ENCODE measurements at regions not wholly inside any gene's neighbourhood (a gene's known extent, or its start where the extent isn't known, plus 50 kb on each side); places are given as distances from the start of the nearest gene placed in this dataset.
"Not testable (repeated sequence)": the region's sequence is repeated elsewhere in the genome, so short reads cannot be mapped to it uniquely, and the experiment has no call there.

GRCh38 chr11:87889126-87889525 lies 286.1 kb downstream of the RAB38 start:
- intact Hi-C loops (cut with micrococcal nuclease), result no loop called here
- H3K9me3 Mint-ChIP-seq, result no peaks in the 10 kb centered on the region
- no peak overlapping the region for H3K27ac Mint-ChIP-seq
- H3K27me3 Mint-ChIP-seq, result no peaks in the 10 kb centered on the region
- no peaks in the 10 kb centered on the region for H3K36me3 Mint-ChIP-seq (ENCODE audit: low read depth)
- H3K4me3 Mint-ChIP-seq, result no peak overlapping the region
- H3K4me1 Mint-ChIP-seq (ENCODE audit: low read depth), result no peaks in the 10 kb centered on the region

- H3K27me3 Mint-ChIP-seq; H3K9me3 Mint-ChIP-seq; H3K4me3 Mint-ChIP-seq; H3K27ac Mint-ChIP-seq; intact Hi-C loops (cut with micrococcal nuclease); H3K4me1 Mint-ChIP-seq (ENCODE audit: low read depth); H3K36me3 Mint-ChIP-seq (ENCODE audit: low read depth): not testable (repeated sequence)
Measured at GRCh38 chr11:87885084-87885483, 290.2 kb downstream of the RAB38 start.

GRCh38 chr11:87879118-87879517 lies 296.1 kb downstream of the RAB38 start:
- no peaks in the 10 kb centered on the region for H3K27me3 Mint-ChIP-seq
- H3K4me3 Mint-ChIP-seq, result no peak overlapping the region
- intact Hi-C loops (cut with micrococcal nuclease), result no loop called here
- H3K4me1 Mint-ChIP-seq (ENCODE audit: low read depth), result no peaks in the 10 kb centered on the region
- no peaks in the 10 kb centered on the region for H3K9me3 Mint-ChIP-seq
- no peaks in the 10 kb centered on the region for H3K36me3 Mint-ChIP-seq (ENCODE audit: low read depth)
- H3K27ac Mint-ChIP-seq, result no peak overlapping the region

- Mint-ChIP-seq H3K27ac (no peak overlapping the region), H3K4me1 (ENCODE audit: low read depth) (no peaks in the 10 kb centered on the region), H3K36me3 (ENCODE audit: low read depth) (no peaks in the 10 kb centered on the region), H3K27me3 (no peaks in the 10 kb centered on the region), H3K9me3 (no peaks in the 10 kb centered on the region), H3K4me3 (no peak overlapping the region)
- intact Hi-C loops (cut with micrococcal nuclease), result no loop called here
Measured at GRCh38 chr11:87878373-87878825, 296.8 kb downstream of the RAB38 start.

- intact Hi-C loops (cut with micrococcal nuclease), result no loop called here
- H3K4me1 Mint-ChIP-seq (ENCODE audit: low read depth), result no peaks in the 10 kb centered on the region
- H3K36me3 Mint-ChIP-seq (ENCODE audit: low read depth), result no peaks in the 10 kb centered on the region
- H3K4me3 Mint-ChIP-seq, result no peak overlapping the region
- no peak overlapping the region for H3K27ac Mint-ChIP-seq
- H3K9me3 Mint-ChIP-seq, result no peaks in the 10 kb centered on the region
- H3K27me3 Mint-ChIP-seq, result no peaks in the 10 kb centered on the region
Measured at GRCh38 chr11:87871056-87871455, 304.2 kb downstream of the RAB38 start.

- H3K9me3 Mint-ChIP-seq, result no peaks in the 10 kb centered on the region
- H3K4me3 Mint-ChIP-seq, result no peak overlapping the region
- no peaks in the 10 kb centered on the region for H3K4me1 Mint-ChIP-seq (ENCODE audit: low read depth)
- intact Hi-C loops (cut with micrococcal nuclease), result no loop called here
- H3K36me3 Mint-ChIP-seq (ENCODE audit: low read depth), result no peaks in the 10 kb centered on the region
- H3K27ac Mint-ChIP-seq, result no peak overlapping the region
- no peaks in the 10 kb centered on the region for H3K27me3 Mint-ChIP-seq
Measured at GRCh38 chr11:87870086-87870485, 305.2 kb downstream of the RAB38 start.

GRCh38 chr11:87866951-87867350 lies 308.3 kb downstream of the RAB38 start:
- H3K4me3 Mint-ChIP-seq, result no peak overlapping the region
- intact Hi-C loops (cut with micrococcal nuclease), result no loop called here
- H3K9me3 Mint-ChIP-seq, result no peaks in the 10 kb centered on the region
- H3K27ac Mint-ChIP-seq, result no peak overlapping the region
- H3K36me3 Mint-ChIP-seq (ENCODE audit: low read depth), result no peaks in the 10 kb centered on the region
- no peaks in the 10 kb centered on the region for H3K27me3 Mint-ChIP-seq
- H3K4me1 Mint-ChIP-seq (ENCODE audit: low read depth), result no peaks in the 10 kb centered on the region

- Mint-ChIP-seq H3K9me3 (no peaks in the 10 kb centered on the region), H3K27me3 (no peaks in the 10 kb centered on the region), H3K4me3 (no peak overlapping the region), H3K36me3 (ENCODE audit: low read depth) (no peaks in the 10 kb centered on the region), H3K27ac (no peak overlapping the region), H3K4me1 (ENCODE audit: low read depth) (no peaks in the 10 kb centered on the region)
- intact Hi-C loops (cut with micrococcal nuclease), result no loop called here
Measured at GRCh38 chr11:87861030-87861429, 314.2 kb downstream of the RAB38 start.

- H3K4me1 Mint-ChIP-seq (ENCODE audit: low read depth), result no peaks in the 10 kb centered on the region
- H3K27ac Mint-ChIP-seq, result no peak overlapping the region
- H3K9me3 Mint-ChIP-seq, result no peaks in the 10 kb centered on the region
- H3K27me3 Mint-ChIP-seq, result no peaks in the 10 kb centered on the region
- no peaks in the 10 kb centered on the region for H3K36me3 Mint-ChIP-seq (ENCODE audit: low read depth)
- no peak overlapping the region for H3K4me3 Mint-ChIP-seq
- intact Hi-C loops (cut with micrococcal nuclease), result no loop called here
Measured at GRCh38 chr11:87859636-87860035, 315.6 kb downstream of the RAB38 start.

GRCh38 chr11:87851827-87852226 lies 323.4 kb downstream of the RAB38 start:
- Mint-ChIP-seq H3K27me3 (no peaks in the 10 kb centered on the region), H3K4me1 (ENCODE audit: low read depth) (no peaks in the 10 kb centered on the region), H3K9me3 (no peaks in the 10 kb centered on the region), H3K36me3 (ENCODE audit: low read depth) (no peaks in the 10 kb centered on the region), H3K27ac (no peak overlapping the region), H3K4me3 (no peak overlapping the region)
- intact Hi-C loops (cut with micrococcal nuclease), result no loop called here

GRCh38 chr11:87851234-87851633 lies 324.0 kb downstream of the RAB38 start:
- intact Hi-C loops (cut with micrococcal nuclease), result no loop called here
- Mint-ChIP-seq H3K27ac (no peak overlapping the region), H3K36me3 (ENCODE audit: low read depth) (no peaks in the 10 kb centered on the region), H3K4me1 (ENCODE audit: low read depth) (no peaks in the 10 kb centered on the region), H3K27me3 (no peaks in the 10 kb centered on the region), H3K9me3 (no peaks in the 10 kb centered on the region), H3K4me3 (no peak overlapping the region)

- H3K4me3 Mint-ChIP-seq, result no peak overlapping the region
- H3K27ac Mint-ChIP-seq, result no peak overlapping the region
Measured at GRCh38 chr11:87849216-87849615, 326.0 kb downstream of the RAB38 start.

GRCh38 chr11:87840786-87841185 lies 334.5 kb downstream of the RAB38 start:
- Mint-ChIP-seq H3K9me3 (peaks cover 25% of the 10 kb centered on the region), H3K4me1 (ENCODE audit: low read depth) (no peaks in the 10 kb centered on the region), H3K36me3 (ENCODE audit: low read depth) (no peaks in the 10 kb centered on the region), H3K27me3 (no peaks in the 10 kb centered on the region), H3K4me3 (no peak overlapping the region), H3K27ac (no peak overlapping the region)
- intact Hi-C loops (cut with micrococcal nuclease), result no loop called here

More at GRCh38 chr11:87849216-87849615, 326.0 kb downstream of the RAB38 start:
- H3K9me3 Mint-ChIP-seq, result no peaks in the 10 kb centered on the region
- intact Hi-C loops (cut with micrococcal nuclease), result no loop called here
- H3K27me3 Mint-ChIP-seq, result no peaks in the 10 kb centered on the region
- H3K36me3 Mint-ChIP-seq (ENCODE audit: low read depth), result no peaks in the 10 kb centered on the region
- no peaks in the 10 kb centered on the region for H3K4me1 Mint-ChIP-seq (ENCODE audit: low read depth)

- H3K4me3 Mint-ChIP-seq, result no peak overlapping the region
- no peaks in the 10 kb centered on the region for H3K36me3 Mint-ChIP-seq (ENCODE audit: low read depth)
- no peaks in the 10 kb centered on the region for H3K27me3 Mint-ChIP-seq
- intact Hi-C loops (cut with micrococcal nuclease), result no loop called here
- no peaks in the 10 kb centered on the region for H3K4me1 Mint-ChIP-seq (ENCODE audit: low read depth)
- no peak overlapping the region for H3K27ac Mint-ChIP-seq
- H3K9me3 Mint-ChIP-seq, result peaks cover 5% of the 10 kb centered on the region
Measured at GRCh38 chr11:87832211-87832610, 343.0 kb downstream of the RAB38 start.

- peaks cover 8% of the 10 kb centered on the region for H3K9me3 Mint-ChIP-seq
- intact Hi-C loops (cut with micrococcal nuclease), result no loop called here
Measured at GRCh38 chr11:87820011-87820410, 355.2 kb downstream of the RAB38 start.

More at GRCh38 chr11:87820011-87820410, 355.2 kb downstream of the RAB38 start:
- H3K27ac Mint-ChIP-seq, result no peak overlapping the region
- no peaks in the 10 kb centered on the region for H3K27me3 Mint-ChIP-seq
- H3K4me1 Mint-ChIP-seq (ENCODE audit: low read depth), result no peaks in the 10 kb centered on the region
- no peak overlapping the region for H3K4me3 Mint-ChIP-seq
- no peaks in the 10 kb centered on the region for H3K36me3 Mint-ChIP-seq (ENCODE audit: low read depth)
